NCI-H526 (cell line): ENCODE measurements at regions not wholly inside any gene's neighbourhood (a gene's known extent, or its start where the extent isn't known, plus 50 kb on each side); places are given as distances from the start of the nearest gene placed in this dataset.
"Not testable (repeated sequence)": the region's sequence is repeated elsewhere in the genome, so short reads cannot be mapped to it uniquely, and the experiment has no call there.

Experiments
- DNase-seq, 2 experiments: peaks; one replicate each; lab custom pipeline; 2025; lab: John Stamatoyannopoulos, UW

- DNase-seq, result peak in 1 of 2 experiments; percentile 28
Measured at GRCh38 chr12:127455347-127456265, 811.4 kb upstream of the TMEM132C start.

- no peak for DNase-seq
Measured at GRCh38 chr12:127457726-127458125, 809.2 kb upstream of the TMEM132C start.

GRCh38 chr12:127459166-127459565, 807.8 kb upstream of the TMEM132C start:
- DNase-seq, result no peak

- no peak for DNase-seq
Measured at GRCh38 chr12:127459687-127460086, 807.3 kb upstream of the TMEM132C start.

GRCh38 chr12:127463237-127463636, 803.7 kb upstream of the TMEM132C start:
- DNase-seq, result no peak

- no peak for DNase-seq
Measured at GRCh38 chr12:127469331-127469730, 797.6 kb upstream of the TMEM132C start.

GRCh38 chr12:127473766-127474165, 793.2 kb upstream of the TMEM132C start:
- no peak for DNase-seq

GRCh38 chr12:127479256-127479655, 787.7 kb upstream of the TMEM132C start:
- DNase-seq, result no peak

GRCh38 chr12:127480775-127481314, 786.1 kb upstream of the TMEM132C start:
- no peak for DNase-seq

GRCh38 chr12:127482950-127483349, 784.0 kb upstream of the TMEM132C start:
- no peak for DNase-seq

- DNase-seq, result peak in 1 of 2 experiments; percentile 18
Measured at GRCh38 chr12:127485528-127485927, 781.4 kb upstream of the TMEM132C start.

- no peak for DNase-seq
Measured at GRCh38 chr12:127487031-127487430, 779.9 kb upstream of the TMEM132C start.

GRCh38 chr12:127489061-127489460, 777.9 kb upstream of the TMEM132C start:
- peak; percentile 37 to 68 for DNase-seq

- no peak for DNase-seq
Measured at GRCh38 chr12:127494961-127495915, 771.7 kb upstream of the TMEM132C start.

- no peak for DNase-seq
Measured at GRCh38 chr12:127496255-127496654, 770.7 kb upstream of the TMEM132C start.

- DNase-seq, result peak in 1 of 2 experiments; percentile 13
Measured at GRCh38 chr12:127500512-127501035, 766.4 kb upstream of the TMEM132C start.

GRCh38 chr12:127501916-127502315, 765.1 kb upstream of the TMEM132C start:
- no peak for DNase-seq

GRCh38 chr12:127503246-127503645, 763.7 kb upstream of the TMEM132C start:
- DNase-seq, result no peak

GRCh38 chr12:127503996-127504395, 763.0 kb upstream of the TMEM132C start:
- not testable (repeated sequence) for DNase-seq

GRCh38 chr12:127504874-127505273, 762.1 kb upstream of the TMEM132C start:
- no peak for DNase-seq

- no peak for DNase-seq
Measured at GRCh38 chr12:127507341-127507740, 759.6 kb upstream of the TMEM132C start.
